GM21717 (cell line): ENCODE measurements at regions not wholly inside any gene's neighbourhood (a gene's known extent, or its start where the extent isn't known, plus 50 kb on each side); places are given as distances from the start of the nearest gene placed in this dataset.
A peak's percentile ranks its signal among the peaks of the same experiment; 100 is the strongest.
"Not testable (repeated sequence)": the region's sequence is repeated elsewhere in the genome, so short reads cannot be mapped to it uniquely, and the experiment has no call there.

Source experiments
- ATAC-seq: cut with Tn5 transposase; IDR thresholded peaks from one replicate; pipeline ENCODE4 v1.9.1; 2021; ENCODE audit warnings: mild to moderate bottlenecking, moderate library complexity; ENCODE audit not compliant: unreplicated experiment

DNA sequence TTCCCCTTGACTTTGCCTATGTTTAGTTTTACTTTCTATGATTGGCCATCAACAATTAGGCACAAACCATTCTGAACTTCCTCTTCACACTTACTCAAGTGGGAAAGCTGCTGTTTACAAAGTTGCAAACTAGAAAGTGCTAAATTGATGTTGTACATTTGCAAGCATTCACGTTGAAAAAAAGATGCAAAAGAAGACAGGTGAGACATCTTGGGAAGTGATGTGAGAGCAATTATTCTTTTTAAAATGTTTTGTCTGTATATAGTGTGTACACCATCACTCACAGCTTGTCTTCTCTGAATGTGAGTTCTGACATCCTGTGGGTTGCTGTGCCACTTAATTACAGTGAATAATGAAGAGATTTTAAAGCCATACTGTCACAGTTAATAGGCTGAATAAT lies 874.1 kb upstream of the LRATD1 start:
- ATAC-seq = peak; percentile 52

DNA sequence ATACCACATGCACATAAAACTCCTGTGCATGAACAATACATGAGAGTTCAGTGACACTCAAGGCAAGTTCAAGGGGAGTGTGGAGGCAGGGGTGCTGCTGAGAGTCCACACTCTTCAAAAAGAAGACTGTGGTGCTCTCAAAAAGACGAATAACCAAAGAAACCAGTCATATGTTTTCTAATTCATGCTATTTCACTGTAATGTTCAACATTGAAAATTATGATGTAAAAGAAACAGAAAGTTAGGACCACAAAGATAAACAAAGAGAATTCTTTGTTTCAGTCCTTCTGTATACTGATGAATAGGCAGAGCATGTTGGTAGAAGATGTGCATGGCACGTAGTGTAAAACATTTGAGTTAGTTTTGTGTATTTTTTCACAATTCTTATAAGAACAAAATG lies 864.2 kb upstream of the LRATD1 start:
- peak; percentile 44 for ATAC-seq

GRCh38 chr2:13770279-13770678 lies 862.2 kb upstream of the LRATD1 start:
- ATAC-seq = no peak

- ATAC-seq = no peak
Measured at GRCh38 chr2:13779996-13780395, 852.5 kb upstream of the LRATD1 start.

GRCh38 chr2:13791019-13791547 lies 841.4 kb upstream of the LRATD1 start:
- ATAC-seq = no peak

- no peak for ATAC-seq
Measured at GRCh38 chr2:13806539-13806938, 826.0 kb upstream of the LRATD1 start.

GRCh38 chr2:13813236-13813635 lies 819.3 kb upstream of the LRATD1 start:
- no peak for ATAC-seq

- ATAC-seq = no peak
Measured at GRCh38 chr2:13818002-13818401, 814.5 kb upstream of the LRATD1 start.

- no peak for ATAC-seq
Measured at GRCh38 chr2:13819896-13820295, 812.6 kb upstream of the LRATD1 start.

DNA sequence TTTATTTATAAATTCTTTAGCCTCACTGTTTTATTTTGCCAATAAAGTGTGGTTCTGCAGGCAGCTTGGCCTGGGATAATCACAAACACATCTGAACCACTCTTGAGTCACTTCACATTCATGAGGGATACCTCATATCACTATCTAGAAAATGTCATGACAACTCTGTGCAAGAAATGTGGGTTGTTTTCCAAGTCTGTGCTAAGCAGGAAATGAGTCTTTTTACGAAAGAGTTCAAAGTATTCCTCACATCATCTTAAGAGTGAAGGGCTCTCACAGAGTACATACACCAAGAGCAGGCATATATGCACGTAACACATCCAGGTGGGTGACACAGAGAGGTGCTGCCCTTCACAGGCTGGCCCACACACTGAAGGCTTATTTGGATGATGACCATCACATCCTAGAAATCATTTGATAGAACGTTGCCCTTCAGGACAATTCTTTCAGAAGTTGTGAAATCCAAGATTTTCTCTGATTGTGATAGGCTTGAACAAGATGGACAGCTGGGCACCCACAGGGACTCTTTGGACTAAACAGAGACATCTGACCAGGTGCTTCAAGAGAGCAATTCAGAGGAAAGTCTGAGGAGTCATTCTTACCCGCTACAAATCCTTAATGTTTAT lies 811.1 kb upstream of the LRATD1 start:
- ATAC-seq = no peak

DNA sequence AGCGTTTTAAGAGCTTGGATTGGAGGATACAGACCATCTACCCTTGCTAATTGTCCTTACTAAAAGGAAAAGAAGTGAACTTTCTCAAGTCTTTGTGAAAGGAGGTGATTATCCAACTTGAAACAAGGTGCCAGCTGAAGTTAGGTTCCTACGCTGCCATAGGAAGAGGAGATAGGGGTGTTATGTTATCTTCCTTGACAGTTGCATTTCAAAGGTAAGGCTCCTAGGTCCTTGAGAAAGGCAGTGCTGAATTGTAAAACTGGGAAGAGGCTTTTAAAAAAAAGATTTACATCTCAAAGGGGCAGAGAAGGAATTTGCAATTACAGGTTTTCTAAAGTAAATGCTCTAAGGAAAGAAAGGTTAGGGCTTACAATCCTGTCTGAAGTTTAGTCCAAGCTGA lies 810.2 kb upstream of the LRATD1 start:
- ATAC-seq = no peak

- no peak for ATAC-seq
Measured at GRCh38 chr2:13826314-13826853, 806.1 kb upstream of the LRATD1 start.

GRCh38 chr2:13858626-13859025 lies 773.9 kb upstream of the LRATD1 start:
- no peak for ATAC-seq

GRCh38 chr2:13868275-13868674 lies 764.2 kb upstream of the LRATD1 start:
- not testable (repeated sequence) for ATAC-seq

DNA sequence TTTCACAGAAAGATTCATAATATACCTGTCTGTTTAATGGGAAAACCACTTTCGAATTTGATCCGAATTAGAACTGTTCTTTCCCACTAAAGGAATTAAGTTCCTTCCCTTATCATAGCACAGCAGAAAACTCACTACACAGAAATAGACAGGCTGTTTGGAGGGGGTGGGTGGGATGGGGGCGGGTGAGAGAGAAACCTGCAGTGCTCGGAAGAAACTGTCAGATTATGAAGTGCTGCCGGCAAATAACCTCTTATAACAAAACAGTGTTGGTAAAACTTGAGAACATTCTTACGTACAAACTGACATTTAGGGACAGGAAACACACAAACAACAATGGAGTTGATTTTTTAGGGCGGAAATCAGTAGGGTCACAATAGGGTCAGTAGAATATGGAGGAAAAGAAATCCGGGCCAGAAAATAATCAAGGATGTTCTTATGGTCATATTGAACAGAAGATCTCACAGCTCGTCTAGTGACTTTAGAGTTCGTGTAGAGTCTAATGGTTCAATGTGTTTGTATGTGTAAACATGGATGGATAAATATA lies 756.0 kb upstream of the LRATD1 start:
- ATAC-seq = no peak

DNA sequence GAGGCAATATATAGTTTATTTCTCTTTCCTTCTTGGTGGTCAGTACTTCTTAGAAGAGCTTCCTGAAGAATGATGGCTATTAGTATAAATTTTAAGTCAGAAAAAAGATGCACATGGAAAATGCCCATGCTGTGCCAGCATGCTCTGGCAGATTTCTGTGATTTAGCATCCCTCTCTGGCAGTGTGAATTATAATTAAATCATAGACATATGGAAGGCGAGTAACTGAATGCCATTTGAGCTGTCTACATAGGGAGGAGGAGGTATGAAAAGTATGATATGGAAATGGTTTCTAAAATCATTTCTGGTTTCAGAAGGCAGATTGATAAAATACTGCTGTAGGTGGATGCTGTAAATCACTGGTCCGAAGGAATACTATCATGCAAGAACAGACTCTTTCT lies 754.9 kb upstream of the LRATD1 start:
- no peak for ATAC-seq

- ATAC-seq = no peak
Measured at GRCh38 chr2:13884291-13884976, 748.1 kb upstream of the LRATD1 start.

- no peak for ATAC-seq
Measured at GRCh38 chr2:13901526-13901925, 731.0 kb upstream of the LRATD1 start.

DNA sequence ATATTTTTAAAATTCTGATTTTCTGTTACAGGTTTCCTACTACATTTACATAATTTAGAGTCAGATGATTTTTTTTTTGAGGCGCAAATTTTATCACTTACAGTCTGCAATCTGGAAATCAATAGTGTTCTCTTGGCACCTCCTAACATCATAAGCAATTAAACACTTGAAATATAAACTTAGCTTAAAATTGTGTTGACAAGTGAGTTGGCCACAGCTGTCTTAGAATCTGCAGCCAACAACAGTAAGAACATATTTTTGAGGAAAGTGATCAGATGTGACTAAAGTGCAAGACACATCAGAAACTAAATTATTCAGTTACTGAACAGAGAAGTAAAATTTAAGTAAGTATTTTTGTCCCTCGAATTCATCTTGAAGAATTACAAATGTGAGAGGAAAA lies 726.7 kb upstream of the LRATD1 start:
- no peak for ATAC-seq

DNA sequence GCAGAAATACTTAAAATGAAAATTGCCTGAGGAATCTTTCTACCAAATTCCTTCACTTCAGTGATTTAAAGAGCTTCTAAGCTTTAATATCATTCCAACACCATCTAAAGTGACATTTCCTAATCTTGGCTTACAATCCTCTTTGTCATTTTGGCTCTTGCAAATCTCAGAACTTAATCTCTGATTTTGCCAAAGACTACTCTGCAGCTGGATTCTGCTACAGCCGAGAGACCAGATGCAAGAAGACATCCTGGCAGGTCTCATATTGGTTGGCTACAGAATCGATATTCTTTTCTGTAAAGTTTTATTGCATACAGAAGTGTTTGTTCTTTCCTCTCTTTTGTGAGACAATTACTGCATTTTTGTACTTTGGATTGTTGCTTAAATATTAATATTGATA lies 716.5 kb upstream of the LRATD1 start:
- no peak for ATAC-seq

- no peak for ATAC-seq
Measured at GRCh38 chr2:13917958-13918357, 714.6 kb upstream of the LRATD1 start.

GRCh38 chr2:13919981-13920382 lies 712.5 kb upstream of the LRATD1 start:
- no peak for ATAC-seq
